Breast epithelium (tissue), 4 donors: ENCODE measurements at regions not wholly inside any gene's neighbourhood (a gene's known extent, or its start where the extent isn't known, plus 50 kb on each side); places are given as distances from the start of the nearest gene placed in this dataset.

Experiments used
- DNase-seq, 2 donors: peaks; one replicate each; pipeline ENCODE4 v3.0.0-alpha.2; 2019; ENCODE audit warnings: low spot score in 2 of 2
- H3K27ac ChIP-seq, 2 donors: fragments of 200-600 bp; sonication (generic) in 1 of 2; one replicate each; pipeline ENCODE4 v1.5.1; 2016 to 2019; ENCODE audit warnings: mild to moderate bottlenecking in 1 of 2
- H3K27me3 ChIP-seq, 2 donors: fragments of 200-600 bp; sonication (generic) in 1 of 2; one replicate each; pipeline versions ENCODE4 v1.5.1 to v1.6.0; 2017 to 2019; ENCODE audit warnings: control low read depth in 1 of 2, mild to moderate bottlenecking in 1 of 2
- H3K36me3 ChIP-seq: fragments of 200-600 bp; one replicate; pipeline ENCODE4 v1.5.1; 2019
- H3K4me1 ChIP-seq, 2 donors: fragments of 200-600 bp; sonication (generic); one replicate each; pipeline ENCODE4 v1.5.1; 2016 to 2019; ENCODE audit warnings: control low read depth in 1 of 2
- H3K4me3 ChIP-seq, 3 donors: fragments of 200-600 bp; sonication (generic); 1 replicate in 2 of 3; 2 replicates in 1 of 3; pipeline ENCODE4 v1.5.1; 2016 to 2019; ENCODE audit warnings: mild to moderate bottlenecking in 3 of 3, moderate library complexity in 2 of 3
- H3K9me3 ChIP-seq, 2 donors: fragments of 200-600 bp; sonication (generic) in 1 of 2; one replicate each; pipeline ENCODE4 v1.5.1; 2016 to 2019; ENCODE audit warnings: control low read depth in 1 of 2
- CTCF ChIP-seq, 3 donors: fragments of 450-650 bp; IDR thresholded peaks; one replicate each; pipeline ENCODE4 v1.5.1; 2016 to 2017; ENCODE audit warnings: antibody characterized with exemption in 3 of 3, mild to moderate bottlenecking in 3 of 3, moderate library complexity in 3 of 3
- POLR2A ChIP-seq: fragments of 450-650 bp; IDR thresholded peaks from one replicate; pipeline ENCODE4 v1.6.1; 2016; ENCODE audit warnings: antibody characterized with exemption, mild to moderate bottlenecking, moderate library complexity
- POLR2AphosphoS5 ChIP-seq, 3 donors: sonication (generic); formaldehyde crosslinking; IDR thresholded peaks; one replicate each; pipeline ENCODE4 v1.6.1; 2017; ENCODE audit warnings: antibody characterized with exemption in 3 of 3
- intact Hi-C: fragments of 100-400 bp; cut with DNase I; formaldehyde crosslinking; loops from one replicate; pipeline ENCODE4 v1.15.1; 2023; ENCODE audit warnings: low total_unique reads

DNA sequence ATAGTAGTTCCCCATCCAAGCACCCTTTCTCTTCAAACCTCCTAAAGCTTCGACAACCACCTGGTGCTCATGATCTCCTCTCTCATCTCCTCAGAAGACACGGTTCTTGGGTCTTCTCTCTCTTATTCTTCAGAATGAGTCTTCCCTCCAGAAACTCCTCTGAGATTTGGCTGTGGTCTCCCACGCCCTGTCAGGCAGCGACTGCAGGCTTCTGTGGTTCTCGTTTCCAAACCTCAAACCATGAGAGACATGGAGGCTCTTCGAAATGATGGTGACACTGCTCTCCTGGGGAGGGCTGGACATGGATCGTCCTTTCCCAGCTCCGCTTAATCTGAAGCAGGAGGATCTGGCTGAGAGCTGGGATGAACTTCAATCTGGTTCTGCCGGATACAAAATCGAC is 78.6 kb upstream of the PITRM1 start:
- Histone ChIP-seq H3K27ac (no peak overlapping the region), H3K4me1 (no peaks in the 10 kb centered on the region), H3K9me3 (no peaks in the 10 kb centered on the region), H3K27me3 (no peaks in the 10 kb centered on the region), H3K36me3 (no peaks in the 10 kb centered on the region), H3K4me3 (no peak overlapping the region)
- intact Hi-C loops = no loop called here
- no peak for DNase-seq
- TF ChIP-seq POLR2A = no peak
- TF ChIP-seq POLR2AphosphoS5 (IDR thresholded peaks at IDR 0.05) = no peak
- no peak for TF ChIP-seq CTCF (IDR thresholded peaks at IDR 0.05)

DNA sequence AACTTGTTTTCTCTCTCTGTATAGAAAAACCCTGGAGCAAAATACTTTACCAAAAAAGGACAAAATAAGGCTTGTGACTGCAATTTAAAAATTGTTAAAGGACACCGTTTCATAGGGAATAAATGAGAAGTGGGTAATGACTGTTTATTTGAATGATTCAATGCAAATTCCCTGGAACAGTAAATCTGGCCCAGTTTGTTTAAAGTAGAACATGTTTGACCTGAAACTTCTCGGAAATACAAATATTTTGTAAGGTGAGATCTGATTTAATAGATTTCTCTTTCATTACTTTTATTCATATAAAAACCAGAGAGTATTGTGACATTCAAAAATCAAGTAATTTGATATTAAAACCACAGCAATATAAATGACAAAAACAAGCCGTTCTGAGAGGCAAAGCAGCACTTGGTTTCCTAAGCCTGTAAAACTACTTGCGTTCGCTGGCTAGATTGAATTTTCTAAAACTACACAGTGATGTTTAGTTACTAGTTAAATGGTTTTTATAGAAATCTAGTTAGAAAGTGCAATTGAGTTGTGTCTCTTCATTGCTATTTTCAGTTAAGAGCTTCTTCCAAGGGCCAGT is 76.8 kb upstream of the PITRM1 start:
- Histone ChIP-seq H3K27me3 (no peaks in the 10 kb centered on the region), H3K4me3 (no peak overlapping the region), H3K36me3 (no peaks in the 10 kb centered on the region), H3K9me3 (no peaks in the 10 kb centered on the region), H3K4me1 (no peaks in the 10 kb centered on the region), H3K27ac (peak overlapping the region; percentile 38 to 87)
- TF ChIP-seq CTCF (IDR thresholded peaks at IDR 0.05) = no peak
- TF ChIP-seq POLR2AphosphoS5 (IDR thresholded peaks at IDR 0.05) = no peak
- no peak for TF ChIP-seq POLR2A
- DNase-seq = no peak
- intact Hi-C loops = no loop called here

DNA sequence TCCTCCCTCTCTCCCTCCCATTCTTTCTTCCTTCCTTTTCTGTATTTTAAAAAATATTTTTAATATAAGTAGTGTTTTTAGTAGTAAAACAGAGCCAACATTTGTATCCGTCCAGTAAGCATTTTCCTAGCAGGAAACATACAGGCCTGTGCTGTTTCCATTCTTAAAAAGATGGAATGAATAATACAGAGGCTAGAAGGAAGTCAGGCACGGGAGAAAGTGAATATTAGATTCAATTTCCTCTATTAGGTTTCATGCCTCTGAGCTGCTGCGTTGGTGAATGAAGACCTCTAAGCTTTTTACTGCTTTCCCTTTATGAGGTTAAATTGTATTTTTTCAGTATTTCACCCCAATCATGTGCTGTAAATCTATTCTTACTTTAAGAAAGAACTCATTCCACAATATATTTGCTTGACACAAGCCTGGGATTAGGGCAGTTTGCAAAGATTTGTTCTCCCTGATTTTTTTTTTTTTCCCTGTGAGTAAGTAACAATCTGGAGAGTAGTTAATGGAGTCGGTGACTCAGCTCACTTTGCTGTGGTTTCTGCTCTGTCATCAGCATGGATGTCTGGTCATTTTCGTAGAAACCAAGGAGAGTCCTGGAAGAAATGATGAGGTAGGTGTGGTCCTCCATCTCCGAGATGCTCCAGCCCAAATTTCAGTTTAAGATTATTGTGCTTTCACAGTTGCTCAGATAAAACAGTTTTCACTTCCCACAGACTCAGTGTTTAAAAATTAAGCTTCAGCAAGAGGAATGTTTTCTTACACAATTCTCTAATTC is 76.1 kb upstream of the PITRM1 start:
- DNase-seq = no peak
- TF ChIP-seq POLR2A (no peak), POLR2AphosphoS5 (IDR thresholded peaks at IDR 0.05) (peak in 1 of 3 donors; percentile 20)
- Histone ChIP-seq H3K36me3 (no peaks in the 10 kb centered on the region), H3K4me3 (no peak overlapping the region), H3K4me1 (no peaks in the 10 kb centered on the region), H3K27me3 (no peaks in the 10 kb centered on the region), H3K9me3 (no peaks in the 10 kb centered on the region), H3K27ac (peak overlapping the region; percentile 38 to 87)
- intact Hi-C loops = no loop called here

GRCh38 chr10:3245395-3245794 is 72.8 kb upstream of the PITRM1 start:
- DNase-seq = no peak
- TF ChIP-seq POLR2AphosphoS5 (IDR thresholded peaks at IDR 0.05) (no peak), CTCF (IDR thresholded peaks at IDR 0.05) (no peak), POLR2A (no peak)
- H3K4me1 ChIP-seq = no peaks in the 10 kb centered on the region
- no peak overlapping the region for H3K4me3 ChIP-seq
- no peaks in the 10 kb centered on the region for H3K36me3 ChIP-seq
- H3K9me3 ChIP-seq = no peaks in the 10 kb centered on the region
- H3K27me3 ChIP-seq = no peaks in the 10 kb centered on the region
- no peak overlapping the region for H3K27ac ChIP-seq
- intact Hi-C loops = no loop called here

- no peaks in the 10 kb centered on the region for H3K4me1 ChIP-seq
- intact Hi-C loops = loop anchor here (5.0 kb wide), 1 partner anchor 1405 kb away; no protein-coding TSS in a partner anchor
- H3K4me3 ChIP-seq = no peak overlapping the region
- TF ChIP-seq POLR2A = no peak
- TF ChIP-seq POLR2AphosphoS5 (IDR thresholded peaks at IDR 0.05) = no peak
- TF ChIP-seq CTCF (IDR thresholded peaks at IDR 0.05) = no peak
- no peaks in the 10 kb centered on the region for H3K27me3 ChIP-seq
- no peaks in the 10 kb centered on the region for H3K9me3 ChIP-seq
- no peak for DNase-seq
- no peak overlapping the region for H3K27ac ChIP-seq
- no peaks in the 10 kb centered on the region for H3K36me3 ChIP-seq
These were observed 69.5 kb upstream of the PITRM1 start for GRCh38 chr10:3241967-3242650.
